HG03439 (cell line): ENCODE measurements at regions not wholly inside any gene's neighbourhood (a gene's known extent, or its start where the extent isn't known, plus 50 kb on each side); places are given as distances from the start of the nearest gene placed in this dataset.
"Not testable (repeated sequence)": the region's sequence is repeated elsewhere in the genome, so short reads cannot be mapped to it uniquely, and the experiment has no call there.

Experiments
- ATAC-seq: cut with Tn5 transposase; IDR thresholded peaks from one replicate; pipeline ENCODE4 v1.9.1; 2021; ENCODE audit warnings: mild to moderate bottlenecking, moderate library complexity; ENCODE audit not compliant: unreplicated experiment

DNA sequence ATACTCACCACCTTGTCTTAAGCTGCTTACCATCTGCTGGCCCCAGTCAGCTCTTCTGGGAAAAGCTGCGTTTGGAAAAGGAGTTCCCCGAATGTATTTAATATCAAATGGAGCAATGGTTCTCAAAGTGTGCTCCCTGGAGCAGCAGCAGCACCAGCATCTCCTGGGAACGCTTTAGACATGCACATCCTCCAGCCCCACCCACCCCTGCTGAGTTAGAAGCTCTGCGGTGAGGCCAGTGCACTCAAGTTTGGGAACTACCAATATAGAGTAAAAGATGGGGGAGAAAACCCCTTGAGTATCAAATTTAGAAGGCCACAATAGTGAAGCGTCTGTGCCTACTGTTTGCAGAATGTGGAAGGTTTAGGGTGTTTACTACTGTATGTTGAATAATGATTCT lies 124.0 kb upstream of the TOPAZ1 start:
- no peak for ATAC-seq

DNA sequence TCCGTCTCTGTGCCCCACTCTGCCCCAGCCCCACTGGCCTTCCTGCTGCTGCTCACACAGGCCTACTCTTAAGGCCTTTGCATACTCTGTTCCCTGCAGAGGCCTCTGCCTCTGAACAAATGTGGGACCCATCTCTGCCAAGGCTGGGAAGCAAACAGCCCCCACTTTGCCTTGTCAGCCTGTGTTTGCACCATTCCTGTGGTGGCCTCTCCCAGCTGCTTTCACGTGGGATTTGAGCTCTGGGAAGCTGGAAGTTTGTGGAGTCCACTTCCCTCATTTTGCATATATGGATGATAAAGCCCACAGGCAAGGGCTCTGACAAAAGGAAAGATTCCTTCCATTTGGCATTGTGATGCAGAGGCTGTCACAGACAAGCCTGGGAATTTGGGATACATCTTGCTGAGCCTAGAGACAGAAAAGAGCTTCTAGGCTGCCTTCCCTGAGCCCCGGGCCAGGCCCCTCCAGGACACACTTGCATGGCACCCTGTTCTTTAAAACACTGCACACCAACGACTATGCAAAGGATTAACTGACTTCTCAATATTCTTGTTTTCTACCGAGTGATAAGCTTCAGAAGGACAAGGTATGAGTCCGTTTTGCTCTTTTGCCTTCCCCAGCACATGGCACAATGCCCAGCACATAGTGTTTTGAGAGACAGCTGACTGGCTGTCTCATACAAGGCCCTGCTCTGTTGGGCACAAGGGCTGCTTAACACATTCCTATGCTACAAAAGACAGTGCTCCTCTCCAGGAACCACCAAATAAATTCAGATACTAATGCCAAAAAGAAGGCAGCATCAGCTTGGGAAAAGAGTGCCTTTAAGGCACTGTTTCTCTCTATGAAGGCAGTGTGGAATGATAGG lies 120.7 kb upstream of the TOPAZ1 start:
- ATAC-seq: no peak

DNA sequence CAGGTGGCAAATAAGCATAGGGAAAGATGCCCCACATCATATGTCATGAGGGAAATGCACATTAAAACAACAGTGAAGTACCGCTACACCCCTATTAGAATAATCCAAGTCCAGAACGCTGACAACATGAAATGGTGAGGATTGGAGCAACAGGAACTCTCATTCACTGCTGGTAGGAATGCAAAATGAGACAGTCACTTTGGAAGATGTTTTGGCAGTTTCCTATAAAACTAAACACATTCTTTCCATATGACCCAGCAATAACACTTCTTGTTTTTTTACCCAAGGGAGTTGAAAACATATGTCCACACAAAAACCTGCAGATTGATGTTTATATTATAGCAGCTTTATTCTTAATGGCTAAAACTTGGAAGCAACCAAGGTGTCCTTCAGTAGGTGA lies 116.4 kb upstream of the TOPAZ1 start:
- no peak for ATAC-seq

DNA sequence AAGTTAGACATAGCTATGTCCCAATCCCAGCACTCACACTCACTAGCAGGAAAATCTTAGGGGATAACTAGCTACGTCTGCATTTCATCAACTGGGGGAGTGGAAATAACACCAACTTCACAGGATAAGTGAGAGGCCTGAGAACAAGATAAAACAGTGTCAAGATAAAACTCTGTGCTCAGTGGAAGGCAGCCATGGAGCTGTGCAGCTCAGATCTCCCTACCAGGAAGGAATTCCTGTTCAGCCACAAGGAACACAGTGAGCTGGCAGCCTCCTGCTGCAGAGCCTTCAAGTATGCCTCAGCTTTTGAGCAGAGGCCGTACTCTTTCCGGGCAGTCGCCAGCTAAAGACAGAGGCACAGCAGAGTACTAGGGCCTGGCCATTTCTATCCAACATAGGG lies 115.8 kb upstream of the TOPAZ1 start:
- ATAC-seq: no peak

DNA sequence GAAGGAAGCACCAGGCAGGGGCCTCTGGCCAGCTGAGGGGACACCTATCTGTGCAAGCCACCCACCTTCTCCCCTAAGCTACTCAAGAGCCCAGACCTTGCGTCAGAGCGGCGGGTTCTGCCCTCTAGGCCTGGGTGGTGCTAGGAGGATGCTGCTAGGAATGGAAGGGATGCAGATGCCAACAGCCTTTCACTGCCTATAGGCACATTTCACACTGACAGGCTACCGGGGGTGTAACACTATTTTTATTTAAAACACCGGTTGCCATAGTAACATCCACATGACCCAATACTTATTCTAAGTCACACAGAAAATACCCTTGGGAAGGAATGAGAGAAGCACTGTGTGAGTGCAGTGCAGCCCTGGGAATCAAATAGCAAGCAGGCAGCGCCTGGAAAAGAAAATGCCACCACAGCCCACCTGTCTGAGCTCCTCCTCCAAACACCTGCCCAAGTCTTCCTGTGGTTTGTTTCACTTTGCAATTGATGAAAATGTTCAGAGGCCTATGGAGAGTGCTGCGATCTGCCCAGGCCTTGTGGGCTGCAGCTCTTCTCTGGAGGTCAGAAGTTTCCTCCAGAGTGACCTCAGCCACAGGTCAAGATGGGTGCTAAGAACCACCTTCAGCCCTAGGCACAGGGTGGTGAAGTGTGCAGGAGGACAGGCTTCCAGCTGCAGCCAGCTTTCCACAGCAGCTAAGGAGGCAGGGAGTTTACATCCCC lies 113.5 kb upstream of the TOPAZ1 start:
- no peak for ATAC-seq

DNA sequence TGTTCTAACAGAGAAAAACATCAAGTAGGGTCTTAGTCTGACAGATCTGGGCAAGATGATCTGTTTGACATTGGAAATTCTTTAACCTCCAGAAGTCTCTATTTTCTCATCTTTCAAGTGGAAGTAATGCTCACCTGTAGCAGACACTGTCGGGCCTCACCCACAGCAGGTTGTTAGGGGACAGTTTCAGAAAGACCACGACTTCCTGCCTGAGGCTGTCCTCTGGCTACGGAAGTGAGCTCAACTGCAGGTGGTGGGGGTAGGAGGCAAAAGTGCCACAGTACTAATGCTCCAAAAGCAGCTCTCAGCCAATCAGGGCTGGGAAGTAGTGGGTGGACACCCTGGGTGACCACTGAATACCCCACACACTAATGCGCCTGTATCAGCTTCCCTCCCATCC lies 111.4 kb upstream of the TOPAZ1 start:
- no peak for ATAC-seq

DNA sequence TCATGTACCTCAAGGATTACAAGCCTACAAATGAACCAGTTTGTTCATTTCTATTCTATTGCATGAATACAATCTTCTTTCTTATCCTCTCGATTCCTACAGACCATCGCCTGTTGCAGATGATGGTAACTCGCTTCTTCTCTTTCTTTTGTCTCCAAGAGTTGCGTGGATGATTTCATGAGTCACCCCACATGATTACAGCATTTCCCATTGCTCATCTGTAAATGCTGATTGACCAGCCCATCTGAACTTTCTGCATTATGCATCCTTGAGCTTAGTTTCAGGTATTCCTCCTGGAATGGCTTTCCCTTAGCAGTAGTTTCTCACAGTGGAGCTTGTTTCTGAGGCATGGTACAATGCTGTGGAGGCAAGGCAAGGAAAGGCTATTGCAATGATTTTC lies 109.6 kb upstream of the TOPAZ1 start:
- no peak for ATAC-seq

DNA sequence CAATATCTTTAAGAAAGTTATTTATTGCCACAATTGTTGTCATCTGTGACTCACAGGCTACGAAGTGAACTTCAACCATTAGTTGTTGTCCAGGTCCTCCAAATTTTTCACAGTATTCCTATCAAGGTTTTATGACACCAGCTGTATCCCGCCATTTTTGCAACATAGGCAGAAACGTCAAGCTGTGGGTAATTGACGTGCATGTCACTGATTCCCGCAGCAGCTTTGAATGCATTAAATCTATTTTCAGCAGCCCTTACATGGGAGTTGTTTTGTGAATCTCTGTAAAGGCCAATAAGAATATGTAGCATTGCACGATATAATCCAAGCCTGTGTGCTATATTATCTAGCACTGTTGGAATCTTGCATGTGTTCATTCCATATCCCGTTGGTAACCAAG lies 109.1 kb upstream of the TOPAZ1 start:
- ATAC-seq: no peak

- ATAC-seq: no peak
These were observed 105.3 kb upstream of the TOPAZ1 start for GRCh38 chr3:44136421-44136820.

GRCh38 chr3:44146073-44146472 lies 95.6 kb upstream of the TOPAZ1 start:
- no peak for ATAC-seq

DNA sequence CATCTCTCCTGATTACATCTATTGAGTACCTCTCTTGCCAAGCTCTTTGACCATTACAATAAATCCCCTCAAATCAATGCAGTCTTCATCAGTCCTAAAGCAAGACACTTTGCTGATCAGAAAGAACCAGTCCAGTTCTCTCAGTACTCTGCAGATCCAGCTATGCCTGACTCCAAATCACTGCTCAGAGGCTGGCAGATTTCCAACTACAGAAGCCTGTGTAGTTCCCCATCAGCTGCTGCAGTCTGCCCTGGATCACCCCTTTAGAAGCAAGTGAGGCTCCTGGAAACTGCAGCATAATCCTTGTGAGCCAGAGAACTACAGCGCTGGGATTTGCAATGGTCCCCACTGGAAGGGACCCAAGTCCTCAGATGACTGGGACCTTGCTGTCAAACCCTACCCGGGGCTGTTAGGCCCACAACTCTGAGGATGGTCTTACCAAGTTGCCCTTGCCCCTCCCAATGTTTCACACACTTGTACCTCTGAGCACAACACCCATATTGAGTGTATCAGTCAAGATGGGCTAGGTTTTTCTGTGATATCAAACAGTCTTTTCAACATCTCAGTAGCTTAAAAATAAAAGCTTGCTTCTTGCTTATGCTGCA lies 81.9 kb upstream of the TOPAZ1 start:
- no peak for ATAC-seq

- no peak for ATAC-seq
These were observed 80.9 kb upstream of the TOPAZ1 start for GRCh38 chr3:44160818-44161217.

GRCh38 chr3:44171891-44172290 lies 69.8 kb upstream of the TOPAZ1 start:
- ATAC-seq: no peak

DNA sequence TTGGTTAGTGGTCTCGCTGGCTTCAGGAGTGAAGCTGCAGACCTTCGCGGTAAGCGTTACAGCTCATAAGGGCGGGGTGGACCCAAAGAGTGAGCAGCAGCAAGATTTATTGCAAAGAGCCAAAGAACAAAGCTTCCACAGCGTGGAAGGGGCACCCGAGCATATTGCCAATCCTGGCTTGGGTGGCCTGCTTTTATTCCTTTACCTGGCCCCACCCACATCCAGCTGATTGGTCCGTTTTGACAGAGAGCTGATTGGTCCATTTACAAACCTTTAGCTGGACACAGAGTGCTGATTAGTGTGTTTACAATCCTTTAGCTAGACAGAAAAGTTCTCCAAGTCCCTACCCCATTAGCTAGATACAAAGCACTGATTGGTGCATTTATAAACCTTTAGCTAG lies 69.0 kb upstream of the TOPAZ1 start:
- ATAC-seq: not testable (repeated sequence)

- no peak for ATAC-seq
These were observed 68.4 kb upstream of the TOPAZ1 start for GRCh38 chr3:44173263-44173662.

GRCh38 chr3:44175070-44175469 lies 66.6 kb upstream of the TOPAZ1 start:
- ATAC-seq: no peak

- ATAC-seq: no peak
These were observed 62.4 kb upstream of the TOPAZ1 start for GRCh38 chr3:44179246-44179645.

DNA sequence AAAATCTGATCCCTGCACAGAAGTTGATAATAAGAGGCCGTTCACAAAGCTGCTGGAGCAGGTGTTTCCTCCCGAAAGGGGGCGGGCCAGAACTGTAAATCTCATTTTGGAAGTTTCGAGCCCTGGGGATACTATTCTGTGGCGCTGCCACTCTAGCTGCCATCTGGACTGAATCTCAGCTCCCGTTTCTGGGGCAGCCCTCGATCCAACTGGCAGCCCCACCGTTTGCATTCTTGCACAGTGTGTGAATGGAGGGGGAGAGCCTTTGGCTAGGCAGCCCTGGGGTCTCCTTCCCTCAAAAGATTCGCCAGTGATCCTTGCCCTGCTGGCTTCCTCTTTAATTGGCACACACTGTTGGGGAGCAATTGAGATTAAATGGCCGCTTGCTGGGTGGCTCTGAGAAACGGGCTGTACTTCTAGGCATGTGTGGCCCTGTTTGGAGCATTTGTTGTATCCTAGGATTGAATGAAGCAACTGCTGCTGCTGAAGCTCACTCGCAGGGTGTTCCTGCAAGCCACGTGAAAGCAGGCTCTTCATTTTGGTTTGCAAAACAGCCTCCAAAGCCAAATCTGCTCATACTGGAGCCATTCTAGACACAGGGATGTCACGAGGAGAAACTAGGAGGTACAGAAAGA lies 57.2 kb upstream of the TOPAZ1 start:
- ATAC-seq: no peak

GRCh38 chr3:44185396-44185915 lies 56.2 kb upstream of the TOPAZ1 start:
- no peak for ATAC-seq

DNA sequence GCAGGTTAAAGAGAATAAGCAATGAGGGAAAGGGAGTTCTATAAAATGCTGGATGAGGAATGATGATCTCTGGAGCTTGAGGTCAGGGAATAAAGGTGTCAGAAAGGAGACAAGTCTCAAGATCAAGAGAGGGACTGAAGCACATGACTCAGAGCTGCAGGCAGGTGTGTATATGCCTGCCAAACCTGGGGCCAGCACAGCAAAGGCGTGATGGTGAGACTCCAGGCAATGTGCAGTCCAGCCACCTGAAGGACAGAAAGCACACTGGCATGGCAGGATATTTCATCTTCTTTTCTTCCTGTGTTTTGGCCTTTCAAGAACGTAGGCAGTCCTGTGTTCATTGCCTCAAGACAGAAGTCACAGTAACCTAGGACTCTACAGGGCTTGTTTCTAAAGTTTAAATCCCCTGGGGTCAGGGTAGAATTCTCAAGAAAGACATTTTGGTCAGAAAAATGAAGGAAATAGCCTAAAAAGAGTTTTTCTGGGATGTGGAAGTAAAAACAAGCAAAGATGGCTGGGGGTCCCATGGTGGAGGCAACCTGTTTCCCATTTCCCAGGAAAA lies 55.5 kb upstream of the TOPAZ1 start:
- no peak for ATAC-seq

- no peak for ATAC-seq
These were observed 55.0 kb upstream of the TOPAZ1 start for GRCh38 chr3:44186712-44187111.
